HG02943 (cell line): ENCODE measurements at regions not wholly inside any gene's neighbourhood (a gene's known extent, or its start where the extent isn't known, plus 50 kb on each side); places are given as distances from the start of the nearest gene placed in this dataset.
"Not testable (repeated sequence)": the region's sequence is repeated elsewhere in the genome, so short reads cannot be mapped to it uniquely, and the experiment has no call there.

Experiments
- ATAC-seq: cut with Tn5 transposase; IDR thresholded peaks from one replicate; pipeline ENCODE4 v1.9.1; 2021; ENCODE audit warnings: mild to moderate bottlenecking, low read depth, moderate library complexity; ENCODE audit not compliant: unreplicated experiment

DNA sequence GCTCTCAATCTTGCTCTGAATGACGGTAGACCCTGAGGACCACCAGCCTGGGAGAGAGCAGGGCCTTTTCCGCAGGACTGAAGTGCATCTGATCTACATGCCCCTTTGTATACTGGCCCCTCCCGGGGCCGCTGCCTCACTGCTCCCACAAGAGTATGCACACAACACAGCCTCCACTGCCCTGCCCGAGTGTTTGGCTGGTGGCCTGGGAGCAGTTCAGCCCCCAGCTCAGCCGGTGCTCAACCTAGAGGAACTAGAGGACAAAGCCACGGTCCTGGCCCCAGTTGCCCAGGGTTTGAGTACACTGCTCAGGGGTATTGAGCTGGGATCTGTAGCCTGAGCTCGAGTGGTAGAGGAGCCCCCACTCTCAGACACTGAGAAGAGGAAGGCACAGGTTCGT is 118.9 kb upstream of the CAB39 start:
- no peak for ATAC-seq

- no peak for ATAC-seq
Measured at GRCh38 chr2:230594286-230594840, 118.3 kb upstream of the CAB39 start.

DNA sequence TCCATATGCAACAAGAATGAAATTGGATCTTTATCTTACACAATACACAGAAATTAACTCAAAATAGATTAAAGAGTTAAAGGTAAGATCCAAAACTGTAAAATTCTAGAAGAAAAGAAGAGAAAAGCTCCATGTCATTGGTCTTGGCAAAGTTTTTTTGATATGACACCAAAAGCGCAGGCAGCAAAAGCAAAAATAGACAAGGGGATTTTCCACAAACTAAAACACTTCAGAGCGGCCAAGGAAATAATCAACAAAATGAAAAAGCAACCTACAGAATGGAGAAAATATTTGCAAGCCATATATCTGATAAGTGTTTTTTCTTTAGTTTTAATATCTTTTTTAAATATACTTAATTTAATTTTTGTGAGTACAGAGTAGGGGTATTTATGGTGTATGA is 112.8 kb upstream of the CAB39 start:
- ATAC-seq = no peak

- no peak for ATAC-seq
Measured at GRCh38 chr2:230600285-230600684, 112.4 kb upstream of the CAB39 start.

DNA sequence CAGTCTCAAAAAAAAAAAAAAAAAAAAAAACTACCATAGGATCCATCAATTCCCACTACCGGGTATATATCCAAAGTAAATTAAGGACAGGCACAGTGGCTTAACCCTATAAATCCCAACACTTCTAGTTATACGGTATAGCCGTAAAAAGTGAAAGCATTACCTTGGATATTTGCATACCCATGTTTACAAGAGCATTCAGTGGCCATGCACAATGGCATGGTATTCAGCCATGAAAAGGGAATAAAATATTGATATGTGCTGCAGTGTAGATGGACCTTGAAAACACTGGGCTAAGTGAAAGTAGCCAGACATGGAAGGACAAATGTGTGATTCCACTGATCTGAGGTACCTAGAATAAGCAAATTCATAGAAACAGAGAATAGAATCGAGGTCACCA is 111.8 kb upstream of the CAB39 start:
- no peak for ATAC-seq

GRCh38 chr2:230601510-230601909 is 111.1 kb upstream of the CAB39 start:
- peak; percentile 67 for ATAC-seq

- ATAC-seq = peak; percentile 72
Measured at GRCh38 chr2:230602562-230603230, 109.9 kb upstream of the CAB39 start.

DNA sequence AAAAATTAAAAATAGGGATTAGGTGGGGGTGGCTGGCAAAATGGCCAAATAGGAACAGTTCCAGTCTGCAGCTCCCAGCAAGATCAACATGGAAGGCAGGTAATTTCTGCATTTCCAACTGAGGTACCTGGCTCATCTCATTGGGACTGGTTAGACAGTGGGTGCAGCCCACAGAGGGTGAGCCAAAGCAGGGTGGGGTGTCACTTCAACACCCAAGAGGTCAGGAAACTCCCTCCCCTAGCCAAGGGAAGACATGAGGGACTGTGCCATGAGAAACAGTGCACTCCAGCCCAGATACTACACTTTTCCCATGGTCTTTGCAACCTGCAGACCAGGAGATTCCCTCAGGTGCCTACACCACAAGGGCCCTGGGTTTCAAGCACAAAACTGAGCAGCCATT is 109.3 kb upstream of the CAB39 start:
- ATAC-seq = not testable (repeated sequence)

GRCh38 chr2:230604158-230604557 is 108.5 kb upstream of the CAB39 start:
- not testable (repeated sequence) for ATAC-seq

- ATAC-seq = no peak
Measured at GRCh38 chr2:230614040-230614439, 98.6 kb upstream of the CAB39 start.

DNA sequence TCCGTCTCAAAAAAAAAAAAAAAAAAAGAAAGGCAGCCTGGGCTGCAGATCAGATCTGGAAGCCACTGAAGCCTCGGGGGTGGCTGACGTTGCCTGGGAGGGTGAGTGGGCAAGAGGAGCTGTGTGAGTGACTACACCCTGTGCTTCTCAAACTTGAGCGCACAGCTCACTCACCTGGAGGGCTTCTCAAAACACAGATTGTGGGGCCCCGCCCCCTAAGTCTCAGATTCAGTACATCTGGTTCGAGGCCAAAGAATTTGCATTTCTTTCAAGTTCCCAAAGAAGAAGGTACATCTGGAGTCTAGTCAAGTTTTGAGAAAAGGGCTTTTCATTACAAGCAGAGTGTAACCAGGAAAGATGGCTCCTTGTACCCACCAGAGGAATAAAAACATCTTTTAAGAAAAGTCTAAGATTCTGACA is 97.7 kb upstream of the CAB39 start:
- ATAC-seq = peak; percentile 70

DNA sequence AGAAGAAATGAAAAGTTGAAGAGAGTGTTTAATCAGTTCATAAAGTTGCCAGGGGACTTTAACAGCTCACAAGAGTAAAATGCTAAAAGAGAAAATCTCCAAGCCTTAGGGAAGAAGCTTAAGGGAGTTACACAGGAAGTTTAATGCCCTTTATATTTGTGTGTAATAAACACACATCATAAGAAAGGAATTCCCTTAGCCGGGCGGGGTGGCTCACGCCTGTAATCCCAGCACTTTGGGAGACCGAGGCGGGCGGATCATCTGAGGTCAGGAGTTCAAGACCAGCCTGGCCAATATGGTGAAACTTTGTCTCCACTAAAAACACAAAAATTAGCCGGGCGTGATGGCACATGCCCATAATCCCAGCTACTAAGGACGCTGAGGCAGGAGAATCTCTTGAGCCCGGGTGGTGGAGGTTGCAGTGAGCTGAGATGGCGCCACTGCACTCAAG is 95.4 kb upstream of the CAB39 start:
- ATAC-seq = not testable (repeated sequence)

DNA sequence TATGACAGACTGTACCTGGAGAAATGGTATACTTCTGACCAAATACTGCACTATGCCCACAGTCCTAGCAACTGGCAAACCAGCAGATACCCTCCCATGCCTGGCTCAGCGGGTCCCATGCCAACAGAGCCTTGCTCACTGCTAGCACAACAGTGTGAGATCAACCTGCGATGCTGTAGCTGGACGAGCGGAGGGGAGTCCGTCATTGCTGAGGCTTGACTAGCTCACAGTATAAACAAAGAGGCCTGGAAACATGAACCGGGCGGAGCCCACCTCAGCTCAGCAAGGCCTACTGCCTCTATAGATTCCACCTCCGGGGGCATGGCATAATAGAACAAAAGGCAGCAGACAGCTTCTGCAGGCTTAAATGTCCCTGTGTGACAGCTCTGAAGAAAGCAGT is 93.2 kb upstream of the CAB39 start:
- no peak for ATAC-seq

DNA sequence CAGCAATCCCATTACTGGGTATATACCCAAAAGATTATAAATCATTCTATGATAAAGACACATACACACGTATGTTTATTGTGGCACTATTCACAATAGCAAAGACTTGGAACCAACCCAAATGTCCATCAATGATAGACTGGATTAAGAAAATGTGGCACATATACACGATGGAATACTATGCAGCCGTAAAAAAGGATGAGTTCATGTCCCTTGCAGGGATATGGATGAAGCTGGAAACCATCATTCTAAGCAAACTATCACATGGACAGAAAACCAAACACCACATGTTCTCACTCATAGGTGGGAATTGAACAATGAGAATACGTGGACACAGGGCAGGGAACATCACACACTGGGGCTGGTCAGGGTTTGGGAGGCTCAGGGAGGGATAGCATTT is 87.4 kb upstream of the CAB39 start:
- ATAC-seq = not testable (repeated sequence)

DNA sequence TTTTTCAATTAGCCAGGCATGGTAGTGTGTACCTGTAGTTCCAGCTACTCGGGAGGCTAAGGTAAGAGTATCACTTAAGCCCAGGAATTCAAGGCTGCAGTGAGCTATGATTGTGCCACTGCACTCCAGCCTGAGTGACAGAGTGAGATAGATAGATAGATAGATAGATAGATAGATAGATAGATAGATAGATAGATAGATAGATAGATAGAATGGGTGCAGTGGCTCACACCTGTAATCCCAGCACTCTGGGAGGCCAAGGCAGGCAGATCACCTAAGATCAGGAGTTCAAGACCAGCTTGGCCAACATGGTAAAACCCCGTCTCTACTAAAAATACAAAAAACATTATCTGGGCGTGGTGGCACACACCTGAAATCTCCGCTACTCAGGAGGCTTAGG is 85.6 kb upstream of the CAB39 start:
- ATAC-seq = not testable (repeated sequence)

DNA sequence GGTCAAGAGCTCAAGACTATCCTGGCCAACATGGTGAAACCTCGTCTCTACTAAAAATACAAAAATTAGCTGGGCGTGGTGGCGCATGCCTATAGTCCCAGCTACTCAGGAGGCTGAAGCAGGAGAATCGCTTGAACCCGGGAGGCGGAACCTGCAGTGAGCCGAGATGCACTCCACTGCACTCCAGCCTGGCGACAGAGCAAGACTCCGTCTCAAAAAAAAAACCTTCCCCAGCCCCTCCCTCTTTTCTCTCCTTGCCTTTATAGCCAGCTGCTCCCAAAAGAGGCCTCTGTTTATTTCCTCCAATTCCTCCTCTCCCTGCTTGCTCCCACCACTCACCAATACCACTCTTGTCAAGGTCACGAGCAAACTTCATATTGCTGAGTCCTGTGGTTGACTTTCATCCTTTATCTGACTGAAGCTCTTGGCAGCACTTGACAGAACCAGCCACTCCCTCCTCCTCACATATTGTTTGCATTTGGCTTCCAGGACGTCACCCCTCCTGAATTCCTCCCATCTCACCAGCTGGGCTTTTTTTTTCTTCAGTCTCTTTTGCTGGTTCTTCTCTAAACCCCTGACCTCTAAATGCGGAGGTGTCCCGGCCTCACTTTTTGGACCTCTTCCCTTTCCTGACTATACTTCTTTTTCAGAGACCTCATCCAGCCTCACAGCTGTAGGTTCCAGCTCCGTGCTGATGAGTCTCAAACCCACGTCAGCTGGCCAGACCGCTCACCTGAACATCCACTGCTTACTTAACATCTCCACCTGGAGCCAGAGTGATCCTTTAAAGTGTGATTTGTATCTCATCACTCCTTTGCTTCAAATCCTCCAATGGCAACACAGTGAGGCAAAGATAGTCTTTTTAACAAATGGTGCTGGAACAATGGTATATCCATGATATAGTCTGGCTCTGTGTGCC is 84.6 kb upstream of the CAB39 start:
- no peak for ATAC-seq

- no peak for ATAC-seq
Measured at GRCh38 chr2:230631470-230631869, 81.2 kb upstream of the CAB39 start.

GRCh38 chr2:230634146-230634545 is 78.5 kb upstream of the CAB39 start:
- no peak for ATAC-seq

GRCh38 chr2:230634721-230635313 is 77.8 kb upstream of the CAB39 start:
- not testable (repeated sequence) for ATAC-seq

GRCh38 chr2:230636684-230637271 is 75.9 kb upstream of the CAB39 start:
- ATAC-seq = no peak

GRCh38 chr2:230637486-230637885 is 75.2 kb upstream of the CAB39 start:
- not testable (repeated sequence) for ATAC-seq
